ENCODE measurements at regions not wholly inside any gene's neighbourhood (a gene's known extent, or its start where the extent isn't known, plus 50 kb on each side); places are given as distances from the start of the nearest gene placed in this dataset.

GRCh38 chr2:4369826-4370419 lies 666.5 kb downstream of the DCDC2C start:
- DNase-seq (ENCODE audit: low read depth in 2 of 2), result no peak

DNA sequence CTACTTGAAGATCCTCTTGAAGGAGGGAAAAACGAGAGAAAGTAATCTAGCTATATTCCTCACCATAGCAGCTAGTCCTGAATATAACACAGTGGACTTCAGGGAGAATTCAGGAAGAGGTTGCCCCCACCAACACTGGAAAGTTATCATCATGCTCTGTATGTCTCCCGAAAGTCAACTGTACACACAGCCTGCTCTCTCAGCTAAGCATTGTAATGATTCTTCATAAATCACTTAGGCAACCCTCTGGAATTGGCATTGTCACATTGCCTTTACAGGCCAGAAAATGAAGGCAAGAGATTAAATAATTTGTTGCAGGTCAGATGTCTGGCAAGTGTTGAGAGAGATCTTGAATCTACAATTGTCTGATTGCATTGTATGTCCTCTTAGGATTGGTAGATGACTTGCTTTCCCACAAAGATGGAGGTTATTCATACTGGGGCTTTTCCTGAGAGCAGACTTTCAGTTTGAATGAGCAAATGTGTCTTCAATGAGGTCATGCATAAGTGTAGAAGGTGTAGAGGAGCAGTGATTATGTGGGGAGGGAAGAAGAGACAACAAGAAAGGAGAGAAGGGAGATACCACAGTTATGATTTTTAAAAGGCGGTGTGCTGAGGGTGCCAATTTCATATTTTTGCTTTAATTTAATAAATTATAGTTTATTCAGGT lies 667.2 kb downstream of the DCDC2C start:
- DNase-seq (ENCODE audit: low read depth in 2 of 2), result no peak

- no peak for DNase-seq (ENCODE audit: low read depth in 2 of 2)
Measured at GRCh38 chr2:4381049-4381448, 677.7 kb downstream of the DCDC2C start.

GRCh38 chr2:4381773-4382172 lies 678.4 kb downstream of the DCDC2C start:
- no peak for DNase-seq (ENCODE audit: low read depth in 2 of 2)

GRCh38 chr2:4391013-4391412 lies 687.6 kb downstream of the DCDC2C start:
- DNase-seq (ENCODE audit: low read depth in 2 of 2), result no peak

GRCh38 chr2:4404363-4404762 lies 701.0 kb downstream of the DCDC2C start:
- no peak for DNase-seq (ENCODE audit: low read depth in 2 of 2)

DNA sequence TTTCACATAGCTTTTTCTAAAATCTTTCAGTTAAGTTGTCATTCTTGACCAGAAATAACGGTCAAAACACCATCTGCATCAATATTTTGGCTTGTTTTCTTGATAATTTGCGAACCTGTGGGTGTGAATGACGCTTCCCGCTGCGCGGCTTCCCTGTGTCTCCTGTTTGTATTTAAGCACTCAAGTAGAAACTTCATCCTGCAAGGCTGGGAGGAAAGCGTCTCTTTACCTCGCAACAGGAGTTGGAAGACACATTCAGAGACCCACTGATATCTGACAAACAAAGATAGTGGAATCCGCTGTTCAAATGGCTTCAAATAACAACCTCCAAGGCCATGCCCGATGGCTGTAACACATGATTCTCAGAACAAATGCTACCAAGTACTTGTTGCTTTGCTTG lies 704.9 kb downstream of the DCDC2C start:
- no peak for DNase-seq (ENCODE audit: low read depth in 2 of 2)

GRCh38 chr2:4412637-4413187 lies 709.3 kb downstream of the DCDC2C start:
- DNase-seq (ENCODE audit: low read depth in 2 of 2), result no peak

DNA sequence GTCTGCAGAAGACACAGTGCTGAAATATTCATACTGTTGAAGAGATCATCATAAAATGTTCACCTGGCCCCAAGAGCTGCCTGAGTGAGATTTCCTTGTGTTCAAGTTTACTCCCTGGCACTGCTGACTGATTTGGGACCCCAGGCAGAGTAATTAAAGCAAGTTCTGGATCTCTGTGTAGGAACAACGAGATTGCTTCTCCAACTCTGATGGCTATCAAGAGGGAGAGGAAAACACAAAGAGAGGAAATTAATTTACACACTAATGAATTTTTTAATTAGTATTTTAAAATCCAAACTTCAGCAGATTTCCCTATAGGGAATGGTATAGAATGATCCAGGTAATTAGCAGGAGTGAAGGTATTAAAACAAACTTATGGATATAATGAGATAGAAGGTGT lies 711.8 kb downstream of the DCDC2C start:
- DNase-seq (ENCODE audit: low read depth in 2 of 2), result no peak

- DNase-seq (ENCODE audit: low read depth in 2 of 2), result no peak
Measured at GRCh38 chr2:4415810-4416413, 712.5 kb downstream of the DCDC2C start.

DNA sequence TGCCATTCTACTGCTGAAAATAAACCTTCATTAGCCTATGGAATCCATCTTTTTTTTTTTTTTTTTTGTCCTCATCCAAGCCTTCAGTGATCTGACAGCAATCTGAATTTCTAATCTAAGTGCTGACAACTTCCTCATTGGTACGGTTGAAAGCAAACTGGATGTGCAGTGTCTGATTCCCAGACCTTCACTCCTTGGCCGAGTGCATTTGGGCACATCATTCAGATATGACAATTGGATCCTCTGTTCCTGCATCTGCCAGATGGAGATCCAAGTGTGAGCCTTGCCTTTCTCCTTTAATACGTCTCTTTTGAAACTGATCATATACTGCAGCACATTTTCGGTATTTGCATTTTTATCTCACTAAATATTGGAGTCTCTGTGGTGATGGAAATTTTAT lies 713.1 kb downstream of the DCDC2C start:
- DNase-seq (ENCODE audit: low read depth in 2 of 2), result no peak

GRCh38 chr2:4417771-4418170 lies 714.4 kb downstream of the DCDC2C start:
- no peak for DNase-seq (ENCODE audit: low read depth in 2 of 2)

DNA sequence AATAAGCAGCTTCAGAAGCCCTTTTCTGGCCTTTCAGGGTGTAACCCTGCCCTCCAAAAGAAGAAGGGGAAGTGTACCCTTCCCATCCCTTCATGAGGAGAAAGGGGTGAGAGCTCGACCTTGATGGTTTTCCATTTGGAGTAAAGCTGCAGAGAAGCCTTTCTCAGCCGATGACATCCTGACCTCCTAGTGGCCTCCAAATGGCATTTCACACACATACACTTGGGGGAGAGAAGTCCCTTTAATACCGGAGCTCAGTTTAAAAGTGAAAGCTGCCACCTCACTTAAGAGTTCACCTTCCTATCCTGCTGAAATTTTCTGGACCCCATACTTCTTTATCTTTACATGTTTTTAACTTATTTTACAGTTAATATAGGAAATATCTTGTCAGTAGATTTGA lies 716.7 kb downstream of the DCDC2C start:
- no peak for DNase-seq (ENCODE audit: low read depth in 2 of 2)

DNA sequence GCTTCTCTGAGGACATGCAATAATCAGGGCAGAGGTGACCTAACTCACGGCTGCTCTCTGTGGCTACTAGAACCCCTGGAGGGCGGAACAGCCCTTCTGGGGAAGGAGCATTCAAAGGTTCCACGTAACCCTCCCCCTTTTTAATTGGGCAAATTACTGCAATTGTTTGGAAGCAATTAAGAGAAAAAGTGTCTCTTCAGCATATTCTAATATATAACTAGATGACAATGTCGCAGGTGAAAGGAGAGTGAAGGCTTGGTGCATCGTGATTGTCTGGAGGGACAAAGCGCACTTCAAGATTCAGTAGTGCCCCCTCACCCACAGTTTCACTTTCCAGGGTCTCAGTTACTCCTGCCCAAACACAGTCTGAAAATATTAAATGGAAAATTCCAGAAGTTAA lies 720.8 kb downstream of the DCDC2C start:
- DNase-seq (ENCODE audit: low read depth in 2 of 2), result no peak

DNA sequence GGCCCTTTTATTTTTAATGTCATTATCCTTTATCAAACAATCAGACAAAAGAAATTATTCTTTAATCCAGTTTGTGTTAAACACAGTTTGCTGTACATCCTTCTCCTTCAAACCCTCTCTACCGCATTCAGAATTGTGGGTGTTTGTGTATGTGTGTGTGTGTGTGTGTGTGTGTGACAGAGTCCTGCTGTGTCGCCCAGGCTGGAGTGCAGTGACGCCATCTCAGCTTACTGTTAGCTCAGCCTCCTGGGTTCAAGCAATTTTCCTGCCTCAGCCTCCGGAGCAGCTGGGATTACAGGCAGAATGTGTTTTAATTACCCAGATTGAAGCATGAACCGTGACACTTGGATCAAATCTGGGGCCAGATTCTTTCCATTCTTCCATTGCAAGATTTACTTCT lies 723.7 kb downstream of the DCDC2C start:
- no peak for DNase-seq (ENCODE audit: low read depth in 2 of 2)

DNA sequence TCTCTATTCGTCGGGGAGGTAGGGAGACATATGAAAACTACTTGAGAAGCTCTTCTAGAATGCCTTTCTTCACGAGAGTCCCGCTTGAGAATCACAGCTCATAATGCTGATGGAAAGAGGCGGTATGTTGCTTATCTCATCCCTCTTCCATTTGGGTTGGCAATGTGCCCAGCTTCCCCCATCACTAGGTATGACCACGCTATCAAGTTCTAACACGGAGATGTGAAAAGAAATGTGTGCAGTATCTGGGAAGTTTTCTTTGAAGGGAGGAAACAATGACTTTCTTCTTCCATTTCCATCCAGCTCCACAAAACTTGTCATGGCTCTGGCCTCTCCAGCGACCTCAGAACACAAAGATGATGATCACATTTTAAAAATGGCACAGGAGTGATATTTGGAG lies 742.4 kb downstream of the DCDC2C start:
- no peak for DNase-seq (ENCODE audit: low read depth in 2 of 2)

DNA sequence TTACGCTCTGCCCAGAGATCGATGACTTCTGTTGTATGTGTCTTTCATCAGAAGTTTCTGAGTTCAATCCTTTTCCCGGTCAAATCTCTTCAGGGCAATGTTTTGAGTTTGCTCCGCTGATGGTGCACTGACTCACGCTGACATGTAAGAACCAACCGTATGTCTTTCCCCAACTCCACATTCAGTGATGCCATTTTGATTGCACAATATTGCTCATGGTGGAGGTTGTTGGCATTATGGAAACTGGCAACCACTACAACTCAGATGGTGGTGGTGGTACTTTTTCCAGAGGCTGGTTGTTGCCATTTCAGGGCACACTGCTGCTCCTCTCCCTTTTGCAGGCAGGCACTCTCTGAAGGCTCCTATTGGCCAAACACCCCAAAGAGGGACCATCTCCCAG lies 751.5 kb downstream of the DCDC2C start:
- DNase-seq (ENCODE audit: low read depth in 2 of 2), result no peak

DNA sequence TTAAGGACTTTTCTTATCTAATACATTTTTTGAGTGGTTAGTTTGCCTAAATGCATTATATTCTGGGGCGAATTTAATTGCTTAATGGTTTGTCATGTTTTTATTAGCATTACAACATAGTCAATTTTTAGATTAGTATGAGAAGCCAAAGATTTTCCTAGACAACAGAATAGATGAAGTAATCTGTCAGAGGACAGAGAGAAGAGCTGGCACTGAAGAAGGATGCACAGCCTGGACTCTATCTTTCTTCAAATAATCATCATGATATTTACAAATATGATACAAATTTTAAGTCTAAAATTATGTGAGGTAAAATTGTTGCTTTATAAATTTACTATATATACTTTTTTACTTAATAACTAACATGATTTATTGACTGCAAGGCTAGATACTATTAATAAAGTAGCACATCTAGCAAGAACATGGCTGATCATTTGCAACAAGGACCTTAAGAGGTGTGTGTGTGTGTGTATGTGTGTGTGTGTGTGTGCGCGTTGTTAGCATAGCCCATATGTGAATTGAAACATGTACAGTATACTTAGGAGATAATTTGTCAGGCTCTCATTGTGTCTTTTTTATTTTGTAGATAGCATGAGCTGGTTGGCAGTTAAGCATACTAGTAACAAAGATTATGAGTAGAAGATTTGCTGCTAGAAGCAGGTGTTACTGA lies 752.2 kb downstream of the DCDC2C start:
- DNase-seq (ENCODE audit: low read depth in 2 of 2), result no peak

GRCh38 chr2:4464634-4465266 lies 761.4 kb downstream of the DCDC2C start:
- DNase-seq (ENCODE audit: low read depth in 2 of 2), result no peak

DNA sequence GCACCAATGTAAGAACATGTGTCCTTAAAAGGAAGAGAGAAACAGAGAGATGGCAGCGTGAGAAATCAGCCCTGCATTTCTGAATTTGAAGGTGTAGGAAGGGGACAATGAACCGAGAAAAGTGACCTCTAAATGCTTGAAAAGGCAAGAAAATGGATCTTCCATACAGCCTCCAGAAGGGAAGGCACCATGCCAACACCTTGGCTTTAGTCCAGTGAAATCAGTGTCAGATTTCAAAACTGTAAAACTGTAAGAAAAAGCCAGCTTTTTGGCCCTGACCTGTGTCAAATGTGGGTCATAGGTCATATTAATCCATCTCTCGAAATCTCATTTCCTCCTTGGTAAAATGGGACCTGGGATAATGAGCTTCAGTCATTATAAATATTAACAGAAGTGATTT lies 762.3 kb downstream of the DCDC2C start:
- no peak for DNase-seq (ENCODE audit: low read depth in 2 of 2)

DNA sequence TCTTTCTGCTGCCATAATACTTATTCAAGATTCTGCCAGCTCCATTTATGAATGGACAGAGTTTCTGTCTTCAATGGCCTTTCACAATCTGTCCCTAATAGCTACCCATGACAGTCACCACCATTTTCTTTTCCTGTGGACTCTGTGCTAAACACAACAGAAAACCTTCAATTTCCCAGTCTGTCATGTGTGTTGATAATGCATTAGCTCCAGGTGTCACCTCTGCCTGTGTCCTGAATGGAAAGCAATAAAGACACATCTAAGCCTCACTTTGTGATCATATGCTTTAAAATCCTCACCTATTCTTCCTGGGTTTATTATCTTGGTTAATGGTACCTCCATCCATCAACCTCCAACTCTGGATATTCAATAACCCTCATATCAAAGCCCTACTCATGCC lies 772.2 kb downstream of the DCDC2C start:
- no peak for DNase-seq (ENCODE audit: low read depth in 2 of 2)

DNA sequence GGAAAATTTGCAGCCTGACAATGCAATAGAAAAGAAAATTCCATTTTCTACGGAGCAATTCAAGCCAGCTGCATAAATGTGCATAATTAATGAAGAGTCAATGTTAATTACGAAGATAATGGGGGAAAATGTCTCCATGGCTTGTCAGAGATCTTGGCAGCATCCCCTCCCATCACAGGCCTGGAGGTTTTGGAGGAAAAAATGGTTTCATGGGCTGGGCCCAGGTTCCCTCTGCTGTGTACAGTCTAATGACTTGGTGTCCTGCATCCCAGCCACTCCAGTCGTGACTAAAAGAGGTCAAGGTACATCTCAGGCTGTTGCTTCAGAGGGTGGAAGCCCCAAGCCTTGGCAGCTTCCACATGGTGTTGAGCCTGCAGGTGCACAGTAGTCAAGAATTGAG lies 779.7 kb downstream of the DCDC2C start:
- no peak for DNase-seq (ENCODE audit: low read depth in 2 of 2)
